Neural progenitor cell (in vitro differentiated cells): ENCODE measurements at regions not wholly inside any gene's neighbourhood (a gene's known extent, or its start where the extent isn't known, plus 50 kb on each side); places are given as distances from the start of the nearest gene placed in this dataset.

ENCODE experiments used
- EZH2 ChIP-seq: fragments of 200-600 bp; sonication (generic); IDR thresholded peaks from 2 replicates; pipeline ENCODE4 v1.6.1; 2017; ENCODE audit warnings: antibody characterized with exemption, mild to moderate bottlenecking, moderate library complexity
- TF ChIP-seq, protein P1 (sequence below): fragments of 200-600 bp; sonication (generic); IDR thresholded peaks from 2 replicates; pipeline ENCODE4 v1.5.1; 2017; ENCODE audit warnings: antibody characterized with exemption, mild to moderate bottlenecking

DNA sequence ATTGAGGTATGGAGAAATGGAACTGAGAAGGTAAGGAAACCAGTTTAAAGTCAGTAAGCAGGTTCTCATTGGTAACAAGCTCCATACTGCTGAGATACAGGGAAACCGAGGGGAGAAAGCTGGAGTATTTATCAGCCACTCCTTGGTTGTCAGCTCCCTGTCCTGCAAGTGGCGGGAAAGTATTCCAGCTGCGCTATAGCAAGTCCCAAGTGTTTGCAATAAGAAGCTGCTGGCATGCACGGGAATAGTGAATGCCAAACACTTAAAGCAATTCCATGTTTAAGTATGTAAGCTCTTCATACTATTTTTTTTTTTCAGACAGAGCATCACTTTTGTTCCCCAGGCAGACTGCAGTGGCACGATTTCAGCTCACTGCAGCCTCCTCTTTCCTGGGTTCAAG is 1601.1 kb downstream of the SUCLG1 start:
- TF ChIP-seq, protein P1, sequence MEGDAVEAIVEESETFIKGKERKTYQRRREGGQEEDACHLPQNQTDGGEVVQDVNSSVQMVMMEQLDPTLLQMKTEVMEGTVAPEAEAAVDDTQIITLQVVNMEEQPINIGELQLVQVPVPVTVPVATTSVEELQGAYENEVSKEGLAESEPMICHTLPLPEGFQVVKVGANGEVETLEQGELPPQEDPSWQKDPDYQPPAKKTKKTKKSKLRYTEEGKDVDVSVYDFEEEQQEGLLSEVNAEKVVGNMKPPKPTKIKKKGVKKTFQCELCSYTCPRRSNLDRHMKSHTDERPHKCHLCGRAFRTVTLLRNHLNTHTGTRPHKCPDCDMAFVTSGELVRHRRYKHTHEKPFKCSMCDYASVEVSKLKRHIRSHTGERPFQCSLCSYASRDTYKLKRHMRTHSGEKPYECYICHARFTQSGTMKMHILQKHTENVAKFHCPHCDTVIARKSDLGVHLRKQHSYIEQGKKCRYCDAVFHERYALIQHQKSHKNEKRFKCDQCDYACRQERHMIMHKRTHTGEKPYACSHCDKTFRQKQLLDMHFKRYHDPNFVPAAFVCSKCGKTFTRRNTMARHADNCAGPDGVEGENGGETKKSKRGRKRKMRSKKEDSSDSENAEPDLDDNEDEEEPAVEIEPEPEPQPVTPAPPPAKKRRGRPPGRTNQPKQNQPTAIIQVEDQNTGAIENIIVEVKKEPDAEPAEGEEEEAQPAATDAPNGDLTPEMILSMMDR = no peak
- no peak for TF ChIP-seq EZH2
